Lung (tissue), 11 donors: ENCODE measurements at regions not wholly inside any gene's neighbourhood (a gene's known extent, or its start where the extent isn't known, plus 50 kb on each side); places are given as distances from the start of the nearest gene placed in this dataset.

Source experiments
- ATAC-seq: fragments of 200-7000 bp; cut with Tn5 transposase; one replicate; pipeline ENCODE4 v1.9.1; 2020; ENCODE audit warnings: moderate number of reproducible peaks; ENCODE audit not compliant: insufficient read depth, low FRiP score
- DNase-seq, 3 donors: peaks; one replicate each; pipeline ENCODE4 v3.0.0-alpha.2; 2013 to 2017
- H3K27ac ChIP-seq, 2 donors: one replicate each; pipeline ENCODE4 v1.5.1; 2013; ENCODE audit warnings: mild to moderate bottlenecking in 2 of 2, moderate library complexity in 2 of 2, control low read depth in 1 of 2, inconsistent platforms in 1 of 2, low read depth in 1 of 2, low read length in 1 of 2
- H3K27me3 ChIP-seq, 3 donors: one replicate each; pipeline ENCODE4 v1.5.1; 2013; ENCODE audit warnings: low read length in 2 of 3; ENCODE audit not compliant: control insufficient read depth in 3 of 3, insufficient read depth in 3 of 3
- H3K36me3 ChIP-seq, 4 donors: one replicate each; pipeline ENCODE4 v1.5.1; 2013; ENCODE audit warnings: low read length in 4 of 4, mild to moderate bottlenecking in 1 of 4, moderate library complexity in 1 of 4; ENCODE audit not compliant: control insufficient read depth in 4 of 4, insufficient read depth in 4 of 4
- H3K4me1 ChIP-seq, 5 donors: one replicate each; pipeline ENCODE4 v1.5.1; 2013; ENCODE audit warnings: low read length in 5 of 5, mild to moderate bottlenecking in 2 of 5, moderate library complexity in 1 of 5; ENCODE audit not compliant: control insufficient read depth in 5 of 5, insufficient read depth in 5 of 5
- H3K4me3 ChIP-seq: one replicate; pipeline ENCODE4 v1.5.1; 2013; ENCODE audit warnings: mild to moderate bottlenecking, control low read depth, moderate library complexity
- H3K9ac ChIP-seq, 2 donors: one replicate each; pipeline ENCODE4 v1.5.1; 2013; ENCODE audit warnings: low read length in 2 of 2, control low read depth in 1 of 2; ENCODE audit not compliant: insufficient read depth in 1 of 2
- H3K9me3 ChIP-seq, 4 donors: one replicate each; pipeline ENCODE4 v1.5.1; 2013; ENCODE audit warnings: low read length in 3 of 4, mild to moderate bottlenecking in 1 of 4, moderate library complexity in 1 of 4; ENCODE audit not compliant: control insufficient read depth in 4 of 4, insufficient read depth in 3 of 4
- CTCF ChIP-seq: IDR thresholded peaks from 2 replicates; pipeline ENCODE4 v1.5.1; 2012; ENCODE audit warnings: mild to moderate bottlenecking; ENCODE audit errors: control extremely low read depth, extremely low read depth
- WGBS, 2 donors: extraction: QIAGEN DNeasy Blood & Tissue Kit; methylation state at CpG; one replicate each; pipeline ENCODE4 v1.1.7; 2013; 5-methylcytosine and 5-hydroxymethylcytosine counted together
- donor health status: control.
- donor health status: control.
- donor health status: Bipolar disorder and iron deficiency.
- donor health status: healthy.
- donor health status: DM: yes; HTN: yes; CAD: no.

- ATAC-seq = no peak
- Histone ChIP-seq H3K27ac (no peak overlapping the region), H3K4me1 (peaks cover 0 to 8% (median 0%) of the 10 kb centered on the region in 5 donors), H3K9ac (no peak overlapping the region), H3K36me3 (no peaks in the 10 kb centered on the region), H3K4me3 (no peak overlapping the region), H3K9me3 (peaks cover 0 to 5% (median 0%) of the 10 kb centered on the region in 4 donors), H3K27me3 (no peaks in the 10 kb centered on the region)
- no peak for DNase-seq
- 38 to 49% methylated on average over 7 of the region's 7 CpGs for WGBS, 2 donors
- no peak for TF ChIP-seq CTCF
Measured at GRCh38 chr18:78510091-78510490, 469.5 kb upstream of the SALL3 start.

- no peak for DNase-seq
- 83 to 86% methylated on average over 7 of the region's 7 CpGs for WGBS, 2 donors
- no peaks in the 10 kb centered on the region for H3K36me3 ChIP-seq
- ATAC-seq = no peak
- H3K9me3 ChIP-seq = peaks cover 0 to 5% (median 0%) of the 10 kb centered on the region in 4 donors
- H3K4me3 ChIP-seq = no peak overlapping the region
- H3K9ac ChIP-seq = no peak overlapping the region
- no peaks in the 10 kb centered on the region for H3K27me3 ChIP-seq
- TF ChIP-seq CTCF = no peak
- peaks cover 0 to 8% (median 0%) of the 10 kb centered on the region in 5 donors for H3K4me1 ChIP-seq
- H3K27ac ChIP-seq = no peak overlapping the region
Measured at GRCh38 chr18:78510636-78511035, 469.0 kb upstream of the SALL3 start.

- no peak for DNase-seq
- H3K36me3 ChIP-seq = no peaks in the 10 kb centered on the region
- no peak overlapping the region for H3K9ac ChIP-seq
- H3K27ac ChIP-seq = no peak overlapping the region
- peaks cover 0 to 3% (median 0%) of the 10 kb centered on the region in 5 donors for H3K4me1 ChIP-seq
- peaks cover 0 to 5% (median 0%) of the 10 kb centered on the region in 4 donors for H3K9me3 ChIP-seq
- TF ChIP-seq CTCF = no peak
- H3K27me3 ChIP-seq = no peaks in the 10 kb centered on the region
- no peak for ATAC-seq
- 84 to 87% methylated on average over 24 of the region's 24 CpGs for WGBS, 2 donors
- no peak overlapping the region for H3K4me3 ChIP-seq
Measured at GRCh38 chr18:78511666-78512601, 467.7 kb upstream of the SALL3 start.
